HEK293 (cell line): ENCODE measurements at regions not wholly inside any gene's neighbourhood (a gene's known extent, or its start where the extent isn't known, plus 50 kb on each side); places are given as distances from the start of the nearest gene placed in this dataset.

Source experiments
- PRDM1 ChIP-seq: fragments of 450-650 bp; formaldehyde crosslinking; IDR thresholded peaks from 2 replicates; pipeline ENCODE4; 2016; ENCODE audit warnings: missing biosample characterization, missing genetic modification characterization
- TCF7L2 ChIP-seq: IDR thresholded peaks from 2 replicates; pipeline ENCODE4 v1.6.1; 2011; ENCODE audit warnings: low read depth, mild to moderate bottlenecking, inconsistent platforms, low read length, moderate library complexity, borderline replicate concordance
- ZNF585B ChIP-seq: fragments of 450-650 bp; formaldehyde crosslinking; IDR thresholded peaks from 2 replicates; pipeline ENCODE4 v1.5.1; 2016; ENCODE audit warnings: missing biosample characterization, missing genetic modification characterization
- ZNF830 ChIP-seq: fragments of 450-650 bp; IDR thresholded peaks from 2 replicates; pipeline ENCODE4 v1.5.0; 2018; ENCODE audit warnings: missing biosample characterization, missing genetic modification characterization, low read depth, mild to moderate bottlenecking, moderate library complexity
- TF ChIP-seq, protein P1 (sequence below): fragments of 450-650 bp; formaldehyde crosslinking; IDR thresholded peaks from 2 replicates; pipeline ENCODE4 v1.5.1; 2016; ENCODE audit warnings: missing biosample characterization, missing genetic modification characterization
- TF ChIP-seq, protein P2 (sequence below): fragments of 450-650 bp; formaldehyde crosslinking; IDR thresholded peaks from 2 replicates; pipeline ENCODE4 v1.5.1; 2016; ENCODE audit warnings: missing biosample characterization, missing genetic modification characterization
- TF ChIP-seq, protein P3 (sequence below): fragments of 450-650 bp; formaldehyde crosslinking; IDR thresholded peaks from 2 replicates; pipeline ENCODE4 v1.5.1; 2016; ENCODE audit warnings: missing biosample characterization, missing genetic modification characterization
- TF ChIP-seq, protein P4 (sequence below): fragments of 450-650 bp; formaldehyde crosslinking; IDR thresholded peaks from 2 replicates; pipeline ENCODE4 v1.5.1; 2016; ENCODE audit warnings: missing biosample characterization, missing genetic modification characterization
- TF ChIP-seq, protein P5 (sequence below): fragments of 450-650 bp; formaldehyde crosslinking; IDR thresholded peaks from 2 replicates; pipeline ENCODE4 v1.5.1; 2017; ENCODE audit warnings: missing biosample characterization, missing genetic modification characterization

DNA sequence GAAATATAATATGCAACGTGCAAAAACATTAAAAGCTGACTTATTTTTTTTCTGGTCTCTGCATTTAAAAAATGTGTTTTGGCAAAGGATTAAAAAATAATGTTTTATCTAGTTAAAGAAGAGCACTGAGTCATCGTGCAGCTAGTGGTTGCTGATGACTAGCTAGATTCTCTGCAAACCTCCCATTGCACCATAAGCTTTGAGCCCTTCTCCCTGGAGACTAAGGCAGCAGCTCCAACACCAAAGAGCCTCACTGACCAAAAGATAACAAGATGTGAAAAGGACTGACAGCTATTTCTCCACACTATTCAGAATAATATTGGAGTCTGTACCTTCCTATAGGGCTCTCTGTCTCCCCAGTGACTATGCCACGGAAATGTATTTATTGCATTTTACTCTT is 424.3 kb downstream of the SLITRK2 start:
- TF ChIP-seq, protein P1, sequence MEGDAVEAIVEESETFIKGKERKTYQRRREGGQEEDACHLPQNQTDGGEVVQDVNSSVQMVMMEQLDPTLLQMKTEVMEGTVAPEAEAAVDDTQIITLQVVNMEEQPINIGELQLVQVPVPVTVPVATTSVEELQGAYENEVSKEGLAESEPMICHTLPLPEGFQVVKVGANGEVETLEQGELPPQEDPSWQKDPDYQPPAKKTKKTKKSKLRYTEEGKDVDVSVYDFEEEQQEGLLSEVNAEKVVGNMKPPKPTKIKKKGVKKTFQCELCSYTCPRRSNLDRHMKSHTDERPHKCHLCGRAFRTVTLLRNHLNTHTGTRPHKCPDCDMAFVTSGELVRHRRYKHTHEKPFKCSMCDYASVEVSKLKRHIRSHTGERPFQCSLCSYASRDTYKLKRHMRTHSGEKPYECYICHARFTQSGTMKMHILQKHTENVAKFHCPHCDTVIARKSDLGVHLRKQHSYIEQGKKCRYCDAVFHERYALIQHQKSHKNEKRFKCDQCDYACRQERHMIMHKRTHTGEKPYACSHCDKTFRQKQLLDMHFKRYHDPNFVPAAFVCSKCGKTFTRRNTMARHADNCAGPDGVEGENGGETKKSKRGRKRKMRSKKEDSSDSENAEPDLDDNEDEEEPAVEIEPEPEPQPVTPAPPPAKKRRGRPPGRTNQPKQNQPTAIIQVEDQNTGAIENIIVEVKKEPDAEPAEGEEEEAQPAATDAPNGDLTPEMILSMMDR = no peak
- TF ChIP-seq ZNF585B (tag by site-specific recombination) (no peak), TCF7L2 (no peak), PRDM1 (tag by site-specific recombination) (no peak), ZNF830 (tag by site-specific recombination) (no peak)
- TF ChIP-seq, protein P2, sequence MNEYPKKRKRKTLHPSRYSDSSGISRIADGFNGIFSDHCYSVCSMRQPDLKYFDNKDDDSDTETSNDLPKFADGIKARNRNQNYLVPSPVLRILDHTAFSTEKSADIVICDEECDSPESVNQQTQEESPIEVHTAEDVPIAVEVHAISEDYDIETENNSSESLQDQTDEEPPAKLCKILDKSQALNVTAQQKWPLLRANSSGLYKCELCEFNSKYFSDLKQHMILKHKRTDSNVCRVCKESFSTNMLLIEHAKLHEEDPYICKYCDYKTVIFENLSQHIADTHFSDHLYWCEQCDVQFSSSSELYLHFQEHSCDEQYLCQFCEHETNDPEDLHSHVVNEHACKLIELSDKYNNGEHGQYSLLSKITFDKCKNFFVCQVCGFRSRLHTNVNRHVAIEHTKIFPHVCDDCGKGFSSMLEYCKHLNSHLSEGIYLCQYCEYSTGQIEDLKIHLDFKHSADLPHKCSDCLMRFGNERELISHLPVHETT (tag by site-specific recombination) = no peak
- TF ChIP-seq, protein P3, sequence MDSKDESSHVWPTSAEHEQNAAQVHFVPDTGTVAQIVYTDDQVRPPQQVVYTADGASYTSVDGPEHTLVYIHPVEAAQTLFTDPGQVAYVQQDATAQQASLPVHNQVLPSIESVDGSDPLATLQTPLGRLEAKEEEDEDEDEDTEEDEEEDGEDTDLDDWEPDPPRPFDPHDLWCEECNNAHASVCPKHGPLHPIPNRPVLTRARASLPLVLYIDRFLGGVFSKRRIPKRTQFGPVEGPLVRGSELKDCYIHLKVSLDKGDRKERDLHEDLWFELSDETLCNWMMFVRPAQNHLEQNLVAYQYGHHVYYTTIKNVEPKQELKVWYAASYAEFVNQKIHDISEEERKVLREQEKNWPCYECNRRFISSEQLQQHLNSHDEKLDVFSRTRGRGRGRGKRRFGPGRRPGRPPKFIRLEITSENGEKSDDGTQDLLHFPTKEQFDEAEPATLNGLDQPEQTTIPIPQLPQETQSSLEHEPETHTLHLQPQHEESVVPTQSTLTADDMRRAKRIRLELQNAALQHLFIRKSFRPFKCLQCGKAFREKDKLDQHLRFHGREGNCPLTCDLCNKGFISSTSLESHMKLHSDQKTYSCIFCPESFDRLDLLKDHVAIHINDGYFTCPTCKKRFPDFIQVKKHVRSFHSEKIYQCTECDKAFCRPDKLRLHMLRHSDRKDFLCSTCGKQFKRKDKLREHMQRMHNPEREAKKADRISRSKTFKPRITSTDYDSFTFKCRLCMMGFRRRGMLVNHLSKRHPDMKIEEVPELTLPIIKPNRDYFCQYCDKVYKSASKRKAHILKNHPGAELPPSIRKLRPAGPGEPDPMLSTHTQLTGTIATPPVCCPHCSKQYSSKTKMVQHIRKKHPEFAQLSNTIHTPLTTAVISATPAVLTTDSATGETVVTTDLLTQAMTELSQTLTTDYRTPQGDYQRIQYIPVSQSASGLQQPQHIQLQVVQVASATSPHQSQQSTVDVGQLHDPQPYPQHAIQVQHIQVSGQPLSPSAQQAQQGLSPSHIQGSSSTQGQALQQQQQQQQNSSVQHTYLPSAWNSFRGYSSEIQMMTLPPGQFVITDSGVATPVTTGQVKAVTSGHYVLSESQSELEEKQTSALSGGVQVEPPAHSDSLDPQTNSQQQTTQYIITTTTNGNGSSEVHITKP (tag by site-specific recombination) = no peak
- TF ChIP-seq, protein P4, sequence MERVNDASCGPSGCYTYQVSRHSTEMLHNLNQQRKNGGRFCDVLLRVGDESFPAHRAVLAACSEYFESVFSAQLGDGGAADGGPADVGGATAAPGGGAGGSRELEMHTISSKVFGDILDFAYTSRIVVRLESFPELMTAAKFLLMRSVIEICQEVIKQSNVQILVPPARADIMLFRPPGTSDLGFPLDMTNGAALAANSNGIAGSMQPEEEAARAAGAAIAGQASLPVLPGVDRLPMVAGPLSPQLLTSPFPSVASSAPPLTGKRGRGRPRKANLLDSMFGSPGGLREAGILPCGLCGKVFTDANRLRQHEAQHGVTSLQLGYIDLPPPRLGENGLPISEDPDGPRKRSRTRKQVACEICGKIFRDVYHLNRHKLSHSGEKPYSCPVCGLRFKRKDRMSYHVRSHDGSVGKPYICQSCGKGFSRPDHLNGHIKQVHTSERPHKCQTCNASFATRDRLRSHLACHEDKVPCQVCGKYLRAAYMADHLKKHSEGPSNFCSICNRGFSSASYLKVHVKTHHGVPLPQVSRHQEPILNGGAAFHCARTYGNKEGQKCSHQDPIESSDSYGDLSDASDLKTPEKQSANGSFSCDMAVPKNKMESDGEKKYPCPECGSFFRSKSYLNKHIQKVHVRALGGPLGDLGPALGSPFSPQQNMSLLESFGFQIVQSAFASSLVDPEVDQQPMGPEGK (tag by site-specific recombination) = no peak
- TF ChIP-seq, protein P5, sequence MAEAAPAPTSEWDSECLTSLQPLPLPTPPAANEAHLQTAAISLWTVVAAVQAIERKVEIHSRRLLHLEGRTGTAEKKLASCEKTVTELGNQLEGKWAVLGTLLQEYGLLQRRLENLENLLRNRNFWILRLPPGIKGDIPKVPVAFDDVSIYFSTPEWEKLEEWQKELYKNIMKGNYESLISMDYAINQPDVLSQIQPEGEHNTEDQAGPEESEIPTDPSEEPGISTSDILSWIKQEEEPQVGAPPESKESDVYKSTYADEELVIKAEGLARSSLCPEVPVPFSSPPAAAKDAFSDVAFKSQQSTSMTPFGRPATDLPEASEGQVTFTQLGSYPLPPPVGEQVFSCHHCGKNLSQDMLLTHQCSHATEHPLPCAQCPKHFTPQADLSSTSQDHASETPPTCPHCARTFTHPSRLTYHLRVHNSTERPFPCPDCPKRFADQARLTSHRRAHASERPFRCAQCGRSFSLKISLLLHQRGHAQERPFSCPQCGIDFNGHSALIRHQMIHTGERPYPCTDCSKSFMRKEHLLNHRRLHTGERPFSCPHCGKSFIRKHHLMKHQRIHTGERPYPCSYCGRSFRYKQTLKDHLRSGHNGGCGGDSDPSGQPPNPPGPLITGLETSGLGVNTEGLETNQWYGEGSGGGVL = no peak
